ENCODE measurements at regions not wholly inside any gene's neighbourhood (a gene's known extent, or its start where the extent isn't known, plus 50 kb on each side); places are given as distances from the start of the nearest gene placed in this dataset.
"Not testable (repeated sequence)": the region's sequence is repeated elsewhere in the genome, so short reads cannot be mapped to it uniquely, and the experiment has no call there.

GRCh38 chr5:60517850-60518249 is 182.1 kb downstream of the DEPDC1B start:
- DNase-seq (ENCODE audit: low spot score), result no peak

- DNase-seq (ENCODE audit: low spot score), result no peak
Measured at GRCh38 chr5:60517094-60517694, 182.8 kb downstream of the DEPDC1B start.

- no peak for DNase-seq (ENCODE audit: low spot score)
Measured at GRCh38 chr5:60516688-60517087, 183.3 kb downstream of the DEPDC1B start.

GRCh38 chr5:60514152-60514551 is 185.8 kb downstream of the DEPDC1B start:
- no peak for DNase-seq (ENCODE audit: low spot score)

GRCh38 chr5:60512117-60512516 is 187.8 kb downstream of the DEPDC1B start:
- no peak for DNase-seq (ENCODE audit: low spot score)

GRCh38 chr5:60510663-60511062 is 189.3 kb downstream of the DEPDC1B start:
- DNase-seq (ENCODE audit: low spot score), result no peak

- no peak for DNase-seq (ENCODE audit: low spot score)
Measured at GRCh38 chr5:60510049-60510448, 189.9 kb downstream of the DEPDC1B start.

GRCh38 chr5:60509519-60509918 is 190.4 kb downstream of the DEPDC1B start:
- DNase-seq (ENCODE audit: low spot score), result no peak

- DNase-seq (ENCODE audit: low spot score), result no peak
Measured at GRCh38 chr5:60507687-60508086, 192.3 kb downstream of the DEPDC1B start.

- no peak for DNase-seq (ENCODE audit: low spot score)
Measured at GRCh38 chr5:60505373-60506171, 194.4 kb downstream of the DEPDC1B start.

- no peak for DNase-seq (ENCODE audit: low spot score)
Measured at GRCh38 chr5:60504342-60504741, 195.6 kb downstream of the DEPDC1B start.

GRCh38 chr5:60503771-60504170 is 196.2 kb downstream of the DEPDC1B start:
- DNase-seq (ENCODE audit: low spot score), result no peak

GRCh38 chr5:60497706-60498500 is 202.1 kb downstream of the DEPDC1B start:
- no peak for DNase-seq (ENCODE audit: low spot score)

- DNase-seq (ENCODE audit: low spot score), result peak; percentile 72
Measured at GRCh38 chr5:60495644-60496520, 204.1 kb downstream of the DEPDC1B start.

- DNase-seq (ENCODE audit: low spot score), result no peak
Measured at GRCh38 chr5:60494635-60495034, 205.3 kb downstream of the DEPDC1B start.

GRCh38 chr5:60494144-60494543 is 205.8 kb downstream of the DEPDC1B start:
- no peak for DNase-seq (ENCODE audit: low spot score)

- no peak for DNase-seq (ENCODE audit: low spot score)
Measured at GRCh38 chr5:60493372-60493771, 206.6 kb downstream of the DEPDC1B start.

- no peak for DNase-seq (ENCODE audit: low spot score)
Measured at GRCh38 chr5:60492958-60493357, 207.0 kb downstream of the DEPDC1B start.

- DNase-seq (ENCODE audit: low spot score), result not testable (repeated sequence)
Measured at GRCh38 chr5:60492358-60492757, 207.6 kb downstream of the DEPDC1B start.

GRCh38 chr5:60490597-60491166 is 209.3 kb downstream of the DEPDC1B start:
- DNase-seq (ENCODE audit: low spot score), result no peak

GRCh38 chr5:60489856-60490255 is 210.1 kb downstream of the DEPDC1B start:
- no peak for DNase-seq (ENCODE audit: low spot score)
